SK-N-SH treated with all-trans-retinoic acid at 6 μM for 48 hours (cell line): ENCODE measurements at regions not wholly inside any gene's neighbourhood (a gene's known extent, or its start where the extent isn't known, plus 50 kb on each side); places are given as distances from the start of the nearest gene placed in this dataset.

Source experiments
- BACH2 ChIP-seq: fragments of 250-450 bp; sonication (Bioruptor Pico); IDR thresholded peaks from 2 replicates; pipeline ENCODE4 v1.9.0; 2021; ENCODE audit warnings: mild to moderate bottlenecking, borderline replicate concordance
- CREB5 ChIP-seq: fragments of 250-450 bp; sonication (Bioruptor Pico); IDR thresholded peaks from 2 replicates; pipeline ENCODE4 v1.5.1; 2020; ENCODE audit warnings: low read depth, mild to moderate bottlenecking, moderate library complexity
- CSRNP3 ChIP-seq: fragments of 250-450 bp; sonication (Bioruptor Pico); IDR thresholded peaks from 2 replicates; pipeline ENCODE4 v1.5.1; 2021; ENCODE audit warnings: mild to moderate bottlenecking, moderate library complexity
- ESRRG ChIP-seq: fragments of 250-450 bp; sonication (Bioruptor Pico); IDR thresholded peaks from 2 replicates; pipeline ENCODE4 v1.6.1; 2021; ENCODE audit warnings: mild to moderate bottlenecking
- OSR1 ChIP-seq: fragments of 250-450 bp; sonication (Bioruptor Pico); IDR thresholded peaks from 2 replicates; pipeline ENCODE4 v1.8.0; 2022; ENCODE audit warnings: moderate library complexity, mild to moderate bottlenecking, inconsistent platforms
- PATZ1 ChIP-seq: fragments of 250-450 bp; sonication (Bioruptor Pico); IDR thresholded peaks from 2 replicates; pipeline ENCODE4 v1.8.0; 2020; ENCODE audit warnings: mild to moderate bottlenecking, moderate library complexity, borderline replicate concordance
- POU6F1 ChIP-seq: fragments of 250-450 bp; sonication (Bioruptor Pico); IDR thresholded peaks from 2 replicates; pipeline ENCODE4 v1.8.0; 2021; ENCODE audit warnings: low read depth, mild to moderate bottlenecking, moderate library complexity, borderline replicate concordance
- PPARA ChIP-seq: fragments of 250-450 bp; sonication (Bioruptor Pico); IDR thresholded peaks from 2 replicates; pipeline ENCODE4 v1.5.0; 2020; ENCODE audit warnings: mild to moderate bottlenecking, borderline replicate concordance
- RARB ChIP-seq: fragments of 250-450 bp; sonication (Bioruptor Pico); IDR thresholded peaks from 2 replicates; pipeline ENCODE4 v1.8.0; 2021; ENCODE audit warnings: mild to moderate bottlenecking, moderate library complexity
- SNAI2 ChIP-seq: fragments of 250-450 bp; sonication (Bioruptor Pico); IDR thresholded peaks from 2 replicates; pipeline ENCODE4 v1.5.0; 2020; ENCODE audit warnings: mild to moderate bottlenecking, moderate library complexity
- TCF4 ChIP-seq: fragments of 250-450 bp; sonication (Bioruptor Pico); IDR thresholded peaks from 2 replicates; pipeline ENCODE4 v1.8.0; 2021; ENCODE audit warnings: mild to moderate bottlenecking, moderate library complexity, borderline replicate concordance
- ZFP3 ChIP-seq: fragments of 250-450 bp; sonication (Bioruptor Pico); IDR thresholded peaks from 2 replicates; pipeline ENCODE4 v1.5.0; 2020; ENCODE audit warnings: mild to moderate bottlenecking, moderate library complexity
- ZFP30 ChIP-seq: fragments of 450-650 bp; formaldehyde crosslinking; IDR thresholded peaks from 2 replicates; pipeline ENCODE4 v1.5.0; 2022; ENCODE audit warnings: mild to moderate bottlenecking, moderate library complexity
- ZNF70 ChIP-seq: fragments of 450-650 bp; formaldehyde crosslinking; IDR thresholded peaks from 2 replicates; pipeline ENCODE4 v1.5.0; 2020; ENCODE audit warnings: mild to moderate bottlenecking, moderate library complexity

- no peak for TF ChIP-seq ZNF70
- TF ChIP-seq ZFP3 (CRISPR knock-in tag), result no peak
- TF ChIP-seq BACH2 (CRISPR knock-in tag), result no peak
- TF ChIP-seq ESRRG (CRISPR knock-in tag), result no peak
- TF ChIP-seq SNAI2 (CRISPR knock-in tag), result no peak
- TF ChIP-seq PATZ1 (CRISPR knock-in tag), result no peak
- no peak for TF ChIP-seq RARB (CRISPR knock-in tag)
- no peak for TF ChIP-seq CREB5 (CRISPR knock-in tag)
- no peak for TF ChIP-seq PPARA (CRISPR knock-in tag)
- no peak for TF ChIP-seq TCF4 (CRISPR knock-in tag)
- no peak for TF ChIP-seq CSRNP3
- TF ChIP-seq ZFP30 (CRISPR knock-in tag), result no peak
- TF ChIP-seq OSR1, result no peak
- no peak for TF ChIP-seq POU6F1
These were observed 70.2 kb upstream of the NAV3 start for GRCh38 chr12:77760271-77761025.
